ENCODE measurements at regions not wholly inside any gene's neighbourhood (a gene's known extent, or its start where the extent isn't known, plus 50 kb on each side); places are given as distances from the start of the nearest gene placed in this dataset.
"Not testable (repeated sequence)": the region's sequence is repeated elsewhere in the genome, so short reads cannot be mapped to it uniquely, and the experiment has no call there.

DNA sequence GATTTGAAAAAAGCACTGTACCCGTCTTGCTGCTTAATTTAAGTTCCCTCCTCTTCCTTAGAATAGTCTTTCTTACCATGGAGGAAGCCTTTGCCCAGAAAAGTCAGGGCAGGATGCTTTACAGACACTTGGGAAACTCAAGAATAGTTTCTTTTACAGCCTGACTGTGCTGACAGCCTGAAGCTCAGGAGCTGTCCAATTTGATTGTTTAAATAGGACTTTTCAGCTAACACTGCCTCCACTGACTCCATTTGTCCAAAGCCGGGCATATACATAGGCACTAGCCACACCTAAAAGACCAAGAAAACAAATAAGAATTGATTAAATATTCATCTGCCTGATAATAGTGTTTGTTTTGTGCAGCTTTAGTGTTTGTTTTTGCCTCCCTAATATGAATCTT, 110.9 kb upstream of the L3MBTL4 start:
- DNase-seq (ENCODE audit: low spot score): no peak

DNA sequence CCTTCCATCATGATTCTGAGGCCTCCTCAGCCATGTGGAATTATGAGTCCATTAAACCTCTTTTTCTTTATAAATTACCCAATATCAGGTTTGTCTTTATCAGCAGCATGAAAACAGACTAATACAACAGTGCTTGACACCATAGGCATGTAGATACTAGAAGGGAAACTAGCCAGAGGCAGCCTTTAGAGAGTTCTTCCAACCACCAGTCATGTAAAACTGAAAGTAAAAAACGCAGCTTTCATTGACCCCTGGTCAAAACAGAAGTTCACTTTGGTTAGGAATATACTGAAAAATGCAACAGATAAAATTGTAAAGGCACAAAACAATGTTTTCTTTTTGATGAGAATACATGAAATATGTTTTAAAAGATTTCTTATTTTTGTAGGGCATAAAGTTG, 122.8 kb upstream of the L3MBTL4 start:
- DNase-seq (ENCODE audit: low spot score): no peak

GRCh38 chr18:6541131-6541679, 126.5 kb upstream of the L3MBTL4 start:
- not testable (repeated sequence) for DNase-seq (ENCODE audit: low spot score)

GRCh38 chr18:6542296-6542695, 127.6 kb upstream of the L3MBTL4 start:
- no peak for DNase-seq (ENCODE audit: low spot score)

GRCh38 chr18:6543330-6543908, 128.7 kb upstream of the L3MBTL4 start:
- DNase-seq (ENCODE audit: low spot score): peak; percentile 10

GRCh38 chr18:6546229-6546628, 131.5 kb upstream of the L3MBTL4 start:
- no peak for DNase-seq (ENCODE audit: low spot score)

GRCh38 chr18:6547476-6547875, 132.8 kb upstream of the L3MBTL4 start:
- DNase-seq (ENCODE audit: low spot score): no peak

- DNase-seq (ENCODE audit: low spot score): no peak
Measured at GRCh38 chr18:6553234-6553900, 138.7 kb upstream of the L3MBTL4 start.

- DNase-seq (ENCODE audit: low spot score): no peak
Measured at GRCh38 chr18:6557057-6557769, 142.5 kb upstream of the L3MBTL4 start.

- no peak for DNase-seq (ENCODE audit: low spot score)
Measured at GRCh38 chr18:6557770-6558248, 143.1 kb upstream of the L3MBTL4 start.

GRCh38 chr18:6558446-6559156, 143.9 kb upstream of the L3MBTL4 start:
- DNase-seq (ENCODE audit: low spot score): no peak

DNA sequence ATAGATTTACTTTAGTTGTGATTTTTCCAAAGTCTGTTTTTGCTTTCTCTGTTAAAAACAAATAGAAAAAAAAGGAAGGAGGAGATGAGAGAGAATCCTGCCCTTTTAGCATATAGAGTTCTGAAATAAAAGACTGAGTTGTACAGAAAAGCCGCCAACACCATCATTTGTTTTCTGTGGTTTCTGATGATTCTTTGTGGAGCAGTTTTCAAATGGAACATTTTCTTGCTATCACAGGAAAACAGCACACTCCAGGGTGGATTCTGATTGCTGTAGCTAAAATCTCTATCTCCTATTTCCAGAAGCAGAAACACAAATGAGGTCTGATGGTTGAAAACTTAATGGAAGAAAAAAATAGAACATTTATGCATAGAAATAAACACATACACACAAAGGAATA, 144.6 kb upstream of the L3MBTL4 start:
- no peak for DNase-seq (ENCODE audit: low spot score)

- no peak for DNase-seq (ENCODE audit: low spot score)
Measured at GRCh38 chr18:6561016-6561415, 146.3 kb upstream of the L3MBTL4 start.

- DNase-seq (ENCODE audit: low spot score): no peak
Measured at GRCh38 chr18:6561420-6561861, 146.7 kb upstream of the L3MBTL4 start.

GRCh38 chr18:6561862-6562291, 147.2 kb upstream of the L3MBTL4 start:
- DNase-seq (ENCODE audit: low spot score): no peak

DNA sequence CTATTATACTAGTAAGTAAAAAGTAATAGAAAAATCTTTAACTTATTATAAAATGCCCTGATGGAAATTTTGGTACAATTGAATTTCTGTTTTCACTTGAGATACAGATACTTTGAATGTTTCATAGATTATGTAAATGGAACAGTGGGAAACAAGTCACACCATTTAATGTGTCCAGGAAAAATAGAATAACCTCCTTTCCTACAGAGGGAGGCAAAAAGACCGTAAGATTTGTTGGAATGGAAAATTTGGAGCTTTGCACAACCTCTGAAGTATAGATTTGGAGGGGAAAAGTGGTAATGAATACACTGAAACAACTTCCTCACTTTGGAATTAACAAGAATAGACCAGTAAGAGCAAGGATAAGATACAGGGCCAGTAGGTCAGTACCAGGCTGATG, 149.2 kb upstream of the L3MBTL4 start:
- no peak for DNase-seq (ENCODE audit: low spot score)

DNA sequence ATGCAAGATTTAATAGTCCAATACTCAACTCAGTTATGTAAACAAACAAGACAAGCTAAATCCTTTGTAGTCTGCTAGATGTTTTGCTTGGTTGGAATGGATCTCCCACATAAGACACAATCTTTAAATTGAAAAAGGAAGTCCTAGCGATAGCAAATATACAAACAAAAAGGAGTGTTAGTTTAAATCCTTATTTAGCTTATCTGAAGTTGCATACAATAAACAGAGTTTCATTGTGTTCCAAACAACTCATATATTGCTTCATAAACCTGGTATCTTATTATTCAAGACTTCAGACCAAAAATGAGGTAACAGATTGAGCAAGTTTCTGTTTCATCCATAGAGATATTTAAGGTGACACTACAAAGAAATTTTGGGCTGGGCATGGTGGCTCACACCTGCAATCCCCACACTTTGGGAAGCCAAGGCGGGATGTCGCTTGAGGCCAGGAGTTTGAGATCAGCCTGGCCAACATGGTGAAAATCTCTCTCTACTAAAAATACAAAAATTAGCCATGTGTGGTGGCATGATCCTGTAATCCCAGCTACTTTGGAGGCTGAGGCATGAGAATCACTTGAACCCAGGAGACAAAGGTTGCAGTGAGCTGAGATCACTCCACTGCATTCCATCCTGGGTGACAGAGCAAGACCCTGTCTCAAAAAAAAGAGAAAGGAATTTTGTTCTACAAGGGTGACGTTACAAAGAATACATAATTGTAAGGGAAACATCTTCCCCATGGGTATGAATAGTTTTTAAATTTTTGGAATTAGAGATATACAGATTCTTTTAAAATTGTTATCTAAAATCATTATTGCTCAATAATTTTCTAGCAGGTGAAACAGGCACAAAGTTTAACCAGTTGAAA, 150.5 kb upstream of the L3MBTL4 start:
- no peak for DNase-seq (ENCODE audit: low spot score)

GRCh38 chr18:6565815-6566081, 151.0 kb upstream of the L3MBTL4 start:
- DNase-seq (ENCODE audit: low spot score): no peak

DNA sequence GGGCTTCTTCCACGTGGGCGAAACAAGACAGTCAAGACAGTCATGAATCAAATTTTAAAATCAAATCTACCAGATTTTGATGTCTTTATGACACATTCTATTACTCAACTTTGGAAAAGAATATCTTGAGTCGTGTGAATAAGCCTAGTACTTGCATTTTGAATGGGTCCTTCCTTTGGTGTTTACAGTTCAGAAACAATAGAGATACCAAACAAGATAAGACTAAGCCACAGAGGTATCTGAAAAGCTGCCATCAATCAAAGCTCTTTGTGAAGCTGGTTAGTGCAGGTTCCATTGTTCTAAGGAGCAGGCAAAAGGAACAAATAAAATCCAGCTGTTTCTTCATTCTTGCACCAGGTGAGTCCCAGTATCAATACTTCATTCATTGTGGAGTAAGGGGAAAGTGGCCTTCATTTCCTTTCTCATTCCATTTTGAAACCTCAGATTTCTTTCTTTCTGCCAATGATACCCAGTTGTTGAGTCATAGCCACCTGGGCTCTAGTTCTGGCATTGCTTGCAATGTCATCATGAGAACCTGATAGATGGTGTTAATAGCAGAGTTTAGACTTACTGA, 151.7 kb upstream of the L3MBTL4 start:
- DNase-seq (ENCODE audit: low spot score): no peak

DNA sequence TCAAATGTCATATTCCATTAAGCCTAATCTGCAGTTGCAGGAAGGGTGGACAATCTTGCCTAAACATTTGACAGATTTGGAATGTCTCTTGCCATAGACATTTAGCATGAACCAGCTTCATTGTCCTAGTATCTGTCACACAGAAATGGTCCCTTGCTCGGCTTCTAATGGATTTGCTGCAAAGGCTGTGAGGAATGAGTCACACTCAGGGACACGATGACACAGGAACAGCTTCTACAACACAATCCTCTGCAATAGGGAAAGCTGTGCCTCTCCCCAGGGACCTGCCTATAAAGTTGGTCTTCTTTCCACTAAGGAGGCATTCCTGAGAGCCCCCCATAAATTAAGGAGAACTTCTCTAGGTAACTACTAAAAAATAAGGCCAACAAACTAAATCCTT, 155.1 kb upstream of the L3MBTL4 start:
- no peak for DNase-seq (ENCODE audit: low spot score)

GRCh38 chr18:6570581-6571238, 156.0 kb upstream of the L3MBTL4 start:
- DNase-seq (ENCODE audit: low spot score): no peak
